Stimulated activated naive B cell treated with anti-CD40 and anti-IgM and Interleukin-4, amounts not matched to agents 10 μg/mL and 1 μg/mL and 100 μg/mL, for 72 hours (primary cell): ENCODE measurements at regions not wholly inside any gene's neighbourhood (a gene's known extent, or its start where the extent isn't known, plus 50 kb on each side); places are given as distances from the start of the nearest gene placed in this dataset.
"Not testable (repeated sequence)": the region's sequence is repeated elsewhere in the genome, so short reads cannot be mapped to it uniquely, and the experiment has no call there.

ENCODE experiments used
- ATAC-seq, 2 donors: fragments of 150-1000 bp; cut with Tn5 transposase; replicated peaks; 2 replicates each; pipeline ENCODE4 v1.10.0; 2021; ENCODE audit warnings: moderate library complexity in 1 of 2
- DNase-seq: peaks from one replicate; pipeline ENCODE4 v3.0.0; 2021
- H3K27ac Mint-ChIP-seq: one replicate; pipeline ENCODE4 v1.8.0; 2022; ENCODE audit warnings: mild to moderate bottlenecking, mixed read lengths
- H3K27me3 Mint-ChIP-seq, 2 donors: one replicate each; pipeline ENCODE4 v1.8.0; 2022; ENCODE audit warnings: mixed read lengths in 2 of 2
- H3K36me3 Mint-ChIP-seq, 2 donors: one replicate each; pipeline ENCODE4 v1.8.0; 2022; ENCODE audit warnings: mixed read lengths in 2 of 2, mild to moderate bottlenecking in 1 of 2
- H3K4me1 Mint-ChIP-seq, 2 donors: one replicate each; pipeline ENCODE4 v1.8.0; 2022; ENCODE audit warnings: mixed read lengths in 2 of 2, mild to moderate bottlenecking in 1 of 2
- H3K4me3 Mint-ChIP-seq, 2 donors: one replicate each; pipeline ENCODE4 v1.8.0; 2022; ENCODE audit warnings: mild to moderate bottlenecking in 2 of 2, mixed read lengths in 2 of 2, moderate library complexity in 1 of 2
- H3K9me3 Mint-ChIP-seq, 2 donors: one replicate each; pipeline ENCODE4 v1.8.0; 2022; ENCODE audit warnings: mixed read lengths in 2 of 2, mild to moderate bottlenecking in 1 of 2

GRCh38 chr4:162509333-162509732 is 345.5 kb upstream of the FSTL5 start:
- Mint-ChIP-seq H3K4me1 (no peaks in the 10 kb centered on the region), H3K4me3 (no peak overlapping the region), H3K9me3 (no peaks in the 10 kb centered on the region), H3K36me3 (no peaks in the 10 kb centered on the region), H3K27ac (no peak overlapping the region), H3K27me3 (no peaks in the 10 kb centered on the region)
- no peak for ATAC-seq
- no peak for DNase-seq

DNA sequence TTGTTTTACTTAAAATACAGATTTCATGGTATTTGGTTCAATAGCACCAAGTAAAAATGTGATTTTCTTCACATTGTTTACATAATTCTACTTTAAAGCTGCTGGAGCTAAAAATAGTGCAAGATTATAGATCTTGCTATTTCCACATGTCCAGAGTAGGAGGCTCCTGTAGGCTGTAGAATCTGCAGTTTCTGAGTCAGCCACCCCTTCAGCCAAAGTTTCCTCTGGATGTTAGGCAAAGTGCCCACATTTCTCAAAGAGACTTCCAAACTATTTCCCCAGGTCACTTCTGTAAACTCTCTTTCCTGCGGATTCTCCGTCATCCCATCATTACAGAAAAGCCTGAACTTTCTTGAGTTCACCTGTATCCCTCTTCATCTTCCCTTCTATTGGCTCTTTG is 342.5 kb upstream of the FSTL5 start:
- Mint-ChIP-seq H3K4me3 (no peak overlapping the region), H3K36me3 (no peaks in the 10 kb centered on the region), H3K27me3 (peaks cover 0 to 4% of the 10 kb centered on the region in 2 donors), H3K4me1 (no peaks in the 10 kb centered on the region), H3K27ac (no peak overlapping the region), H3K9me3 (no peaks in the 10 kb centered on the region)
- DNase-seq (no peak), ATAC-seq (no peak)

DNA sequence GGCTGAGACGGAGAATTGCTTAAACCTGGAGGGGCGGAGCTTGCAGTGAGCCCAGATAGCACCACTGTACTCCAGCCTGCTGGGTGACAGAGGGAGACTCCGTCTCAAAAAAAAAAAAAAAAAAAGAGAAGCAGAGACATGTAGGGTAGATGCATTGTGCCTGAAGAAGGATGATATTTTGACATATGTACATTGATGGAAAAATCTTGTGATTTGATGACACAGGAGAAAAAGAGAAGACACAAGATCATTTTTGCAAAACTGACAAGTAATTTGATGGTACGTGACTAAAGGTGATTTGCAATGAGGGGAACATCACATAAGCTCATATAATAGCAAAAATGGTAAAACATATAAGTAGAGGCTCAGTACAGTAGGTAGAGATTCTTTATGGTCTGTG is 340.1 kb upstream of the FSTL5 start:
- Mint-ChIP-seq H3K4me1 (no peaks in the 10 kb centered on the region), H3K9me3 (no peaks in the 10 kb centered on the region), H3K27me3 (peaks cover 0 to 4% of the 10 kb centered on the region in 2 donors), H3K36me3 (no peaks in the 10 kb centered on the region), H3K4me3 (no peak overlapping the region), H3K27ac (no peak overlapping the region)
- DNase-seq (no peak), ATAC-seq (no peak)

- Mint-ChIP-seq H3K4me1 (no peaks in the 10 kb centered on the region), H3K27ac (no peak overlapping the region), H3K4me3 (no peak overlapping the region), H3K27me3 (peaks cover 0 to 4% of the 10 kb centered on the region in 2 donors), H3K36me3 (no peaks in the 10 kb centered on the region), H3K9me3 (no peaks in the 10 kb centered on the region)
- ATAC-seq (no peak), DNase-seq (no peak)
These were observed 338.3 kb upstream of the FSTL5 start for GRCh38 chr4:162502109-162502508.

DNA sequence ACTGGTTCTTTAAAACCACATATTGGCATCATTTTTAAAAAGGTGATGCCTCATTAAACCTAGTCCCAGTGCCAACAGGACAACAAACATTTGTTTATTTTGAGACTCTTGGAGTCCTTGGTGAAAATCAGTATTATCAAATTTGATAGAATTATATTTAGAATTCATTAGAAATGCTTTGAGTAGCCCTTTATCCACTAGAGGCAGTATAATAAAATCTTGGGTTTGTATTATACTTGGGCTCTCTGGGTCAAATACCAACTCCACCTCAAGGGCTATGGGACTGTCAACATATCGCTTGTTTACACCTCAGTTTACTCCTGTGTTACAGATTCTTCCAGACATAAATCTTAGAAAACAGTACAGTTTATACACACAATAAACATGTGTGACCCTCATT is 335.7 kb upstream of the FSTL5 start:
- H3K27me3 Mint-ChIP-seq = peaks cover 0 to 4% of the 10 kb centered on the region in 2 donors
- no peaks in the 10 kb centered on the region for H3K4me1 Mint-ChIP-seq
- H3K27ac Mint-ChIP-seq = no peak overlapping the region
- no peaks in the 10 kb centered on the region for H3K36me3 Mint-ChIP-seq
- no peak overlapping the region for H3K4me3 Mint-ChIP-seq
- DNase-seq (no peak), ATAC-seq (peak; percentile 51)
- no peaks in the 10 kb centered on the region for H3K9me3 Mint-ChIP-seq

- no peak for DNase-seq
- H3K4me1 Mint-ChIP-seq = no peaks in the 10 kb centered on the region
- ATAC-seq = no peak
- no peak overlapping the region for H3K27ac Mint-ChIP-seq
- H3K4me3 Mint-ChIP-seq = no peak overlapping the region
- H3K9me3 Mint-ChIP-seq = no peaks in the 10 kb centered on the region
- peaks cover 0 to 1% of the 10 kb centered on the region in 2 donors for H3K27me3 Mint-ChIP-seq
- no peaks in the 10 kb centered on the region for H3K36me3 Mint-ChIP-seq
These were observed 334.4 kb upstream of the FSTL5 start for GRCh38 chr4:162498168-162498567.

GRCh38 chr4:162497564-162498167 is 333.9 kb upstream of the FSTL5 start:
- H3K4me3 Mint-ChIP-seq = no peak overlapping the region

GRCh38 chr4:162494935-162495334 is 331.1 kb upstream of the FSTL5 start:
- no peaks in the 10 kb centered on the region for H3K4me1 Mint-ChIP-seq
- no peaks in the 10 kb centered on the region for H3K27me3 Mint-ChIP-seq
- no peak overlapping the region for H3K4me3 Mint-ChIP-seq
- no peaks in the 10 kb centered on the region for H3K36me3 Mint-ChIP-seq
- DNase-seq (no peak), ATAC-seq (no peak)
- peaks cover 0 to 3% of the 10 kb centered on the region in 2 donors for H3K9me3 Mint-ChIP-seq
- H3K27ac Mint-ChIP-seq = no peak overlapping the region

More at GRCh38 chr4:162497564-162498167, 333.9 kb upstream of the FSTL5 start:
- ATAC-seq (peak; percentile 71 to 79), DNase-seq (no peak)
- Mint-ChIP-seq H3K4me1 (no peaks in the 10 kb centered on the region), H3K9me3 (no peaks in the 10 kb centered on the region), H3K27me3 (no peaks in the 10 kb centered on the region), H3K27ac (no peak overlapping the region), H3K36me3 (no peaks in the 10 kb centered on the region)

- Mint-ChIP-seq H3K36me3 (no peaks in the 10 kb centered on the region), H3K4me1 (no peaks in the 10 kb centered on the region), H3K9me3 (peaks cover 3 to 6% of the 10 kb centered on the region in 2 donors), H3K27me3 (no peaks in the 10 kb centered on the region), H3K4me3 (no peak overlapping the region), H3K27ac (no peak overlapping the region)
- no peak for ATAC-seq
- DNase-seq = no peak
These were observed 321.7 kb upstream of the FSTL5 start for GRCh38 chr4:162485486-162485885.

DNA sequence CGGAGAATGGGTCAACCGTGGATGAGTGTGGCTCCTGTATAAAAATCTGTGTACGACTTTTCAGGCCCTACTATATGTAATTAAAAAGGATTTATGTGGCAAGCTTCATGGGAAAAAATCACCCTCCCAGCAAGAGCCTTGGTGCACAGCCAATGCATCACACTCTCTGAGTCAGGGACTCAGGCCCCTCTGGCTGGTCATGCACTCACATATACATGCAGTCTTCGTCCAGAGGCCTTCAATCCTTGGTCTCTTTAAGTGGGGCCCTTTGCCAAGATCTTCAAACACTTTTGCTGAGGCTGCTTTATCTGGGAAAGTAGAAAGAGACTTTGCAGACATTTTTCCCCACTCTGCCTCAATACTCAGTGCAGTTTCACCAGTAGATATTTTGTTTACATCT is 311.4 kb upstream of the FSTL5 start:
- H3K4me1 Mint-ChIP-seq = no peaks in the 10 kb centered on the region
- peaks cover 0 to 3% of the 10 kb centered on the region in 2 donors for H3K9me3 Mint-ChIP-seq
- H3K36me3 Mint-ChIP-seq = no peaks in the 10 kb centered on the region
- no peak for DNase-seq
- no peak overlapping the region for H3K4me3 Mint-ChIP-seq
- H3K27me3 Mint-ChIP-seq = no peaks in the 10 kb centered on the region
- no peak overlapping the region for H3K27ac Mint-ChIP-seq
- ATAC-seq = no peak

GRCh38 chr4:162469977-162470376 is 306.2 kb upstream of the FSTL5 start:
- Mint-ChIP-seq H3K27ac (no peak overlapping the region), H3K36me3 (no peaks in the 10 kb centered on the region), H3K9me3 (no peaks in the 10 kb centered on the region), H3K4me1 (no peaks in the 10 kb centered on the region), H3K4me3 (no peak overlapping the region), H3K27me3 (no peaks in the 10 kb centered on the region)
- no peak for DNase-seq
- ATAC-seq = no peak

- ATAC-seq, H3K27me3 Mint-ChIP-seq, H3K4me1 Mint-ChIP-seq, H3K36me3 Mint-ChIP-seq, H3K27ac Mint-ChIP-seq, H3K4me3 Mint-ChIP-seq, H3K9me3 Mint-ChIP-seq, DNase-seq: not testable (repeated sequence)
These were observed 301.6 kb upstream of the FSTL5 start for GRCh38 chr4:162465356-162465755.

GRCh38 chr4:162461952-162462351 is 298.2 kb upstream of the FSTL5 start:
- DNase-seq (no peak), ATAC-seq (no peak)
- Mint-ChIP-seq H3K4me1 (no peaks in the 10 kb centered on the region), H3K36me3 (no peaks in the 10 kb centered on the region), H3K27me3 (no peaks in the 10 kb centered on the region), H3K4me3 (no peak overlapping the region), H3K27ac (no peak overlapping the region), H3K9me3 (peaks cover 2 to 3% of the 10 kb centered on the region in 2 donors)

DNA sequence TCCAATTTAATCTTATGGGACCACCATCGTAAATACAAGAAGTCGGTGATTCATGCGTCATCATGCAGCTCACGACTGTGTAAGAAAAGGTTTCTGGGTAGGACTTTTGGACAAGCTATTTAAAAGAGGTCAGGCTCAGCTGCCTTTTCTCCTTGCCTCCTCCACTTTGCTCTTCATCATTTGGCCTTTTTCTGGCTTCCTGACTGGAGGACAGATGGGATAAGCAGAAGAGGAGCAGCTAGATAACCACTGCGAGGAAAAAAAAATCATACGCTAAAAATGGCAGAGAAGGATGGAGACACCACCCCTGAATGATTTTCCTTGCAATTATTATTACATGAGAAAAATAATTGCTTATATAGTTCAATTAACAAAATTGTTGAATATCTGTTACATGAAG is 294.3 kb upstream of the FSTL5 start:
- no peak for ATAC-seq
- DNase-seq = no peak
- H3K4me3 Mint-ChIP-seq = no peak overlapping the region

GRCh38 chr4:162457071-162457865 is 293.5 kb upstream of the FSTL5 start:
- Mint-ChIP-seq H3K36me3 (no peaks in the 10 kb centered on the region), H3K27me3 (no peaks in the 10 kb centered on the region), H3K4me3 (no peak overlapping the region), H3K27ac (no peak overlapping the region), H3K9me3 (peaks cover 2 to 3% of the 10 kb centered on the region in 2 donors), H3K4me1 (no peaks in the 10 kb centered on the region)
- ATAC-seq (no peak), DNase-seq (no peak)

More for the DNA sequence above, 294.3 kb upstream of the FSTL5 start:
- Mint-ChIP-seq H3K36me3 (no peaks in the 10 kb centered on the region), H3K27ac (no peak overlapping the region), H3K27me3 (no peaks in the 10 kb centered on the region), H3K4me1 (no peaks in the 10 kb centered on the region), H3K9me3 (peaks cover 2 to 3% of the 10 kb centered on the region in 2 donors)
